Activated CD4-positive, alpha-beta T cell treated with anti-CD3 and anti-CD28 coated beads, Interleukin-2, amount 10 ng/mL, durations not matched to agents 7 days and 5 days (primary cell): ENCODE measurements at regions not wholly inside any gene's neighbourhood (a gene's known extent, or its start where the extent isn't known, plus 50 kb on each side); places are given as distances from the start of the nearest gene placed in this dataset.
"Not testable (repeated sequence)": the region's sequence is repeated elsewhere in the genome, so short reads cannot be mapped to it uniquely, and the experiment has no call there.

Source experiments
- CTCF ChIA-PET: fragments of 350-600 bp; sonication (Branson Sonifier 250); formaldehyde crosslinking; loops from one replicate; lab custom pipeline; 2021; ENCODE audit warnings: antibody characterized with exemption; lab: Charles Lee
- POLR2A ChIA-PET: fragments of 350-600 bp; sonication (Branson Sonifier 250); formaldehyde crosslinking; loops from one replicate; lab custom pipeline; 2021; ENCODE audit warnings: antibody characterized with exemption; lab: Charles Lee
- DNase-seq: peaks from one replicate; pipeline ENCODE4 v3.0.0-alpha.2; 2020
- H3K27ac Mint-ChIP-seq: one replicate; pipeline ENCODE4 v1.8.0; 2021; ENCODE audit warnings: mild to moderate bottlenecking, moderate library complexity, mixed read lengths
- H3K27me3 Mint-ChIP-seq: one replicate; pipeline ENCODE4 v1.8.0; 2021; ENCODE audit warnings: mixed read lengths
- H3K36me3 Mint-ChIP-seq: one replicate; pipeline ENCODE4 v1.8.0; 2021; ENCODE audit warnings: low read depth, mixed read lengths
- H3K4me1 Mint-ChIP-seq: one replicate; pipeline ENCODE4 v1.8.0; 2021; ENCODE audit warnings: mixed read lengths
- H3K4me3 Mint-ChIP-seq: one replicate; pipeline ENCODE4 v1.8.0; 2021; ENCODE audit warnings: mild to moderate bottlenecking, moderate library complexity, mixed read lengths
- H3K9me3 Mint-ChIP-seq: one replicate; pipeline ENCODE4 v1.8.0; 2021; ENCODE audit warnings: mixed read lengths

DNA sequence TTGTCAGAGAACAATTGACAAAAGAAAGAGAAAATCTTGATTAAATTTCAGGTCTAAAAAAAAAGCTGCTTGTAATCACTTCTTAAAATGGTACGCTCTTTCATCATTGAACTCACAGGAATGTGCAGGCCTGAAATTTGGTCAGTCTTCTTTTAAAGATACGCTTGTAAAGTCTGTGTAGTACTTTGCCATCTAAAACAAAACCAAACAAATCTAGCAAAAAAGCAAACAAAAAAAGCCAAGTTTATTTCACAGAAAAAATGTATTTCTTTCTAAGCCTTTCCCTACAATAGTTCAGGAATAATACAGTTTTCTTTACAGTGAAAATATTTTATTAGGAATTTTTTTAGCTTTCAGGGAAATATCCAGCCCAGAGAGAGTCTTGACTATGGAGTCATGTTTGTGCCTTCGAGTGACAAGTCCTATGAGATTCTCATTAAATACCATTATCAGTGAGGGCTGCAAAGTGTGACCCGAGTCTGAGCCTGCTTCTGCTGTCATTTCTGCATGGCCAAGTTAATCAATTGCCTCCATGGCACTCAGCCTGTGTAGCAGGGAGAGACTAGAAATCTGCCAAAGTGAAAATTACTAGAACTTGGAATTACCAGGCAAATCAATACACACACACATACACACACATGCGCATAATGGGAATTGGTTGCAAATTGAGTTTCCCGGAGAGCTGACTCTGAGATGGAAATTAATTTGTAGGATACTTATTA is 172.6 kb downstream of the OTUD1 start:
- ChIA-PET POLR2A (no interaction called here), CTCF (no interaction called here)
- Mint-ChIP-seq H3K4me1 (no peaks in the 10 kb centered on the region), H3K4me3 (no peak overlapping the region), H3K27me3 (no peaks in the 10 kb centered on the region), H3K27ac (no peak overlapping the region), H3K9me3 (no peaks in the 10 kb centered on the region), H3K36me3 (no peaks in the 10 kb centered on the region)
- no peak for DNase-seq

DNA sequence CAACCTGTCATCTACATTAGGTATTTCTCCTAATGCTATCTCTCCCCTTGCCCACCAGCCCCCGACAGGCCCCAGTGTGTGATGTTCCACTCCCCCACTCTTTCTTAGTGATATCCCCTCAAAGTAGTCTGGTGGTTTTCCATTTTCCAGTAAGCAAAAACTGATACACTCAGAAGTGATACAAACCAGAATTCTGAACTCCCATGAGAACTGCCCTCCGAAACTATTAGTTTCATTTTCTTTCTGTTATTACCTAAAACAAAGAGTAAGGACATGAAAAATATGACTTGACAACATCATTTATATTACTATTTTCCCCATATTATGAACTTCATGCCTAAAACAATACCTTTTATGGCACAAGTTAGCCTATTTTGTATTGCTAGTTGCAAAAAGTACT is 175.0 kb downstream of the OTUD1 start:
- H3K4me1 Mint-ChIP-seq = no peaks in the 10 kb centered on the region
- no peak overlapping the region for H3K27ac Mint-ChIP-seq
- ChIA-PET POLR2A (no interaction called here), CTCF (no interaction called here)
- H3K36me3 Mint-ChIP-seq = no peaks in the 10 kb centered on the region
- no peak for DNase-seq
- H3K4me3 Mint-ChIP-seq = no peak overlapping the region
- H3K27me3 Mint-ChIP-seq = no peaks in the 10 kb centered on the region
- H3K9me3 Mint-ChIP-seq = no peaks in the 10 kb centered on the region

DNA sequence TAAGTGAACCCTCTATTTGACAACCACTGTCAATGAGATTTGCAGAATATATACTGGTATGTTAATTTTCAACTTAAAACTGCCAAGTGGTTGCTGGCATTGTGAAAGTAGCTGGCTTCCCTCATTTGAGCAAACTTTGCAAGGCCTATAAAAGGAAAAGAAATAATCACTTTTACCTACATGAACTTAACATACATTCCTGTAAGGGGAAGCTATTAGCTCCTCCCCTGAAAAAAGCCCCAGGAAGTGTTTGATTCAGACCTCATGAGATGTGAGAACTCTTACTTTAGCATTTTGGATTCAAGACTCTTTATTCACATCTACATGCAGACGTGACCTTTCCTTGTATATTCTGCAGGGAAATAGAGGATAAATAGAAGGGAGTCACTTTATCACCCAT is 175.6 kb downstream of the OTUD1 start:
- POLR2A ChIA-PET = no interaction called here

DNA sequence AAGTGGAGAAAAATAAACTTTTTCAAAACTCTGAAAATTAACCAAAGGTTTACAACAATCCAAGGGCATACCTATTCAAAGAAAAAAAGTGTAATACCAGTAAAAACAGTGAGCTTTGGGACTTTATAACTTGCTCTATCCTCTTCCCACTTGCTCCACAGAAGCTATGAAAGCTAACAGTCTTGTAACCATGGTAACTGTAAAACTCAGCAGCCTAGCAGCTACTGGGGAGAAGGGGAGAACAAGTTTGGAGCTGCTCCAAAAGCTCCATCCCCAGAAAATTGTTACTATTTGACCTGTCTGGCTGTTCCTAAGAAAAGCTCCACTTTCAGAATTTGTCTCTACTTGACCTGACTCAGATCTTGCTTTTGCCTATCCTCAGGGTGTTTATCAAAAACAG is 191.5 kb downstream of the OTUD1 start:
- Mint-ChIP-seq H3K4me1 (no peaks in the 10 kb centered on the region), H3K9me3 (no peaks in the 10 kb centered on the region), H3K27me3 (peaks cover 3% of the 10 kb centered on the region), H3K36me3 (no peaks in the 10 kb centered on the region), H3K27ac (no peak overlapping the region), H3K4me3 (no peak overlapping the region)
- no peak for DNase-seq
- ChIA-PET POLR2A (no interaction called here), CTCF (interaction anchor here (0.5 to 0.6 kb wide), 2 partner anchors 33 to 1037 kb away, joined by 3 to 4 read pairs; no protein-coding TSS in a partner anchor)

More for the DNA sequence above, 175.6 kb downstream of the OTUD1 start:
- H3K4me1 Mint-ChIP-seq = no peaks in the 10 kb centered on the region
- no peak for DNase-seq
- CTCF ChIA-PET = no interaction called here
- H3K27me3 Mint-ChIP-seq = no peaks in the 10 kb centered on the region
- no peak overlapping the region for H3K4me3 Mint-ChIP-seq
- H3K36me3 Mint-ChIP-seq = no peaks in the 10 kb centered on the region
- no peak overlapping the region for H3K27ac Mint-ChIP-seq
- no peaks in the 10 kb centered on the region for H3K9me3 Mint-ChIP-seq

DNA sequence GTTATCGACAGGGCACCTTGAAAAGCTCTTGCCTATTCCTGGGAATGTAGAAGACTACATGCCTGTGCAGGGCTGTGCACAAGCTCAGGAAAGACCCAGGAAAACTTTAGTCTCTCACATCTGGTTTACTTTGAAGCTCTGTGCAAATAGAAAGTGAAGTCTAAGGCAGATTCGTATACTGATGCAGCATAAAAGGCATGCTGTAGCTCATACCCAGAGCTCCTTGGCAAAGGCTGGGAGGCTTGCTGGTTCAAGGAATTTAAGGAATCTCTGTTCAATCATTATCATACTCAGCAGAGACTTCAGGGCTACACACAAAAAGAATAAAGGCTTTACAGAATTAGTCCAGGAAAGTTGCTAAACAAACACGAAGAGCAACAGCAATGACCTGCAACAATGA is 192.0 kb downstream of the OTUD1 start:
- H3K36me3 Mint-ChIP-seq = no peaks in the 10 kb centered on the region
- DNase-seq = no peak
- H3K4me3 Mint-ChIP-seq = no peak overlapping the region
- H3K4me1 Mint-ChIP-seq = no peaks in the 10 kb centered on the region
- ChIA-PET CTCF (no interaction called here), POLR2A (no interaction called here)
- H3K9me3 Mint-ChIP-seq = no peaks in the 10 kb centered on the region
- no peak overlapping the region for H3K27ac Mint-ChIP-seq
- peaks cover 3% of the 10 kb centered on the region for H3K27me3 Mint-ChIP-seq

DNA sequence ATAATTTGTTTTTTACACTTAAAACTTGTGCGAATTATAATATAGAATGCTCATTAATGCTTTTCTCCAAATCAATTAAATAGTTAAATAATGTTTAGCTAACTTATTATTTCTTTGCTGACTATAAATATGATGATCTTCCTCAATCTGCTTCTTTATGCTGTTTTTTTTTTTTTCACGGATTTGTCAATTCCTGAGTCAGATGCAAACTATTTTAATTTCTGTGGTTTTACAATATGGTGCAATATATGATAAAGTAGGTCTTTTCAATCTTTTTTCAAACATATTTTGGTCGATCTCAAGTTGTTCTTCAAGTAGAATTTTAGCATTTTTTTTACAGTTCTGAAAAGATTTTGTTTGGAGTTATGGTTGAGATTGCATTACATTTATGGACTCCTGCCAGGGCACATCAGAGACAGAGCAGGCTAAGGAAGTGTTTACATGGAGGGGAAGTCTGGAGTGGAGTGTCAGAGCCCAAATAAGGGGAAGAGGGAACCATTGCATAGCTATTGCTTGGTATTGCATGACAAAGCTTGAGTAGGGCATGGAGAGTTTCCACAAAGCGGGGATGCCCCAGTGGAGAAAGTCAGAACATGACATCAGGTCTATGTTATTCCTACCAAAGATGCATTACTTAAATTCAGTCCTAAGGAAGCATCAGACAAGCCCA is 204.4 kb downstream of the OTUD1 start:
- H3K27me3 Mint-ChIP-seq = peaks cover 6% of the 10 kb centered on the region
- H3K36me3 Mint-ChIP-seq = no peaks in the 10 kb centered on the region
- POLR2A ChIA-PET = no interaction called here
- H3K9me3 Mint-ChIP-seq = no peaks in the 10 kb centered on the region
- no peaks in the 10 kb centered on the region for H3K4me1 Mint-ChIP-seq
- H3K4me3 Mint-ChIP-seq = no peak overlapping the region
- no peak for DNase-seq
- H3K27ac Mint-ChIP-seq = no peak overlapping the region
- CTCF ChIA-PET = no interaction called here

DNA sequence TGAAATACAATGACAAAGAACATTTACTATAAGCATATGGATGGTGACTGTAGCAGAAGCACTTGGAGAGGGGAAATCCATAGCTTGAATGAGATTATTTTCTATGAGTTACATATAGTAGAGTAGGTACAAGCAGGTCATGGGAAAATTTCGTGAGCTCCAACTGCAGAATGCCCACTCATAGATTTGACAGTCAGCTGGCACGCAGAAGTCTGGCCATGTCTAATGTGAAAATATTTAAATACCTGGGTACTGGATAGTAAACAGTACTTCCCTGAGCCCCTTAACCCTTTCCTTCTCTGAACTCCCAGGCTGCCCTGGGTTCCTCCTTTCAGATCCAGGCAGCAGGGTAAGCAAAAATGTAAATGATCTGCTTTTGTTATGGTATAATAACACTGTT is 209.7 kb downstream of the OTUD1 start:
- Mint-ChIP-seq H3K27me3 (peaks cover 5% of the 10 kb centered on the region), H3K4me3 (no peak overlapping the region), H3K27ac (no peak overlapping the region), H3K36me3 (no peaks in the 10 kb centered on the region), H3K4me1 (no peaks in the 10 kb centered on the region), H3K9me3 (no peaks in the 10 kb centered on the region)
- CTCF ChIA-PET = interaction anchor here (0.7 kb wide), 1 partner anchor 15 kb away, joined by 3 read pairs; no protein-coding TSS in a partner anchor
- no peak for DNase-seq
- POLR2A ChIA-PET = no interaction called here

DNA sequence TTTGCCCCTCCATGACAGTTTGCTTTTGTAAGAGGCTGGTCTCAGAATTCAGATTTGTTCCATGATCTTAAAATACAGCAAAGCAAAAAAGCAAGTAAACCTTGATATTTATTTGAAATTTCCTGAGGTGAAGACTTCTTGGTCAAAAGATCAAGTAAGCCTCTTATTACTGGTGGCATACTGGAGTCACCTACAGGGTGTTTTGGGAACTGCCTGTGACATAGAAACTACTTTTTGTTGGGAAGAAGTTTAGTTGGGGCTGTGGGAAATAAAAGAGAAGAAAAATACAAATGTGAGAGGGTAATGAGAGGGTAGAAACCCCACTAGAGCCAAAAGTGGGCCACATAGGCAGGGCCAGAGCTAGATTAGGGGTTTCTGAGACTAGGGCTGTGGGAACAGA is 217.9 kb downstream of the OTUD1 start:
- H3K27me3 Mint-ChIP-seq = peaks cover 2% of the 10 kb centered on the region
- no peak overlapping the region for H3K27ac Mint-ChIP-seq
- no peaks in the 10 kb centered on the region for H3K4me1 Mint-ChIP-seq
- H3K9me3 Mint-ChIP-seq = no peaks in the 10 kb centered on the region
- ChIA-PET CTCF (interaction anchor here (0.6 to 2.9 kb wide), 2 partner anchors 10 to 48 kb away, joined by 3 to 9 read pairs; no protein-coding TSS in a partner anchor), POLR2A (no interaction called here)
- H3K36me3 Mint-ChIP-seq = no peaks in the 10 kb centered on the region
- DNase-seq = no peak
- no peak overlapping the region for H3K4me3 Mint-ChIP-seq

DNA sequence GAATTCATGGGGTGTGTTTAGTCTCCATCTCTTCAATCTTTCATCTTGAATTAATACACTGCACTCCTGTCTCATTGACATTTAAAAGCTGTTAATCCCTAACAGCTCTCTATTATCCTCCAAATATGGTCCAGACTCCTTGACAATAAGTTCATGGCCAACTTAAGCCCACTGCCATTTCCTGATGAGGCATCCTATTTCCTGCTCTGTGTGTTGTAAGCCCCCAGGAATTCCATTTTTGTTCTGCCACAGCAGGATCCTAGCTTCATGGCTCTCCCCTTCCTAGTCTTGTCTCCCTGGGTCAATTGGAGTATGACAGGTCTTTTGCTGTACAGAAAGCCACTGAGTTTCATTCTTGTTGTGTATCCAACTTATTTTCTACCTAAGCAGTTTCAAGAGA is 218.8 kb downstream of the OTUD1 start:
- Mint-ChIP-seq H3K27me3 (peaks cover 2% of the 10 kb centered on the region), H3K9me3 (no peaks in the 10 kb centered on the region), H3K4me1 (no peaks in the 10 kb centered on the region), H3K4me3 (no peak overlapping the region), H3K27ac (no peak overlapping the region), H3K36me3 (no peaks in the 10 kb centered on the region)
- CTCF ChIA-PET = no interaction called here
- DNase-seq = no peak
- POLR2A ChIA-PET = no interaction called here

DNA sequence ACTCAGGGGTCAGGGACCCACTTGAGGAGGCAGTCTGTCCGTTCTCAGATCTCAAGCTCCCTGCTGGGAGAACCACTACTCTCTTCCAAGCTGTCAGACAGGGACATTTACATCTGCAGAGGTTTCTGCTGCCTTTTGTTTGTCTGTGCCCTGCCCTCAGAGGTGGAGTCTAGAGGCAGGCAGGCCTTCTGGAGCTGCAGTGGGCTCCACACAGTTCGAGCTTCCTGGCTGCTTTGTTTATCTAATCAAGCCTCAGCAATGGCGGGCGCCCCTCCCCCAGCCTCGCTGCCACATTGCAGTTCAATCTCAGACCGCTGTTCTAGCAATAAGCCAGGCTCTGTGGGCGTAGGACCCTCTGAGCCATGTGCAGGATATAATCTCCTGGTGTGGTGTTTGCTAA is 233.0 kb downstream of the OTUD1 start:
- H3K4me3 Mint-ChIP-seq, H3K36me3 Mint-ChIP-seq, POLR2A ChIA-PET, H3K27me3 Mint-ChIP-seq, H3K4me1 Mint-ChIP-seq, H3K27ac Mint-ChIP-seq, H3K9me3 Mint-ChIP-seq, DNase-seq: not testable (repeated sequence)
- CTCF ChIA-PET = interaction anchor here (0.6 kb wide), 1 partner anchor 222 kb away, joined by 3 read pairs; no protein-coding TSS in a partner anchor

DNA sequence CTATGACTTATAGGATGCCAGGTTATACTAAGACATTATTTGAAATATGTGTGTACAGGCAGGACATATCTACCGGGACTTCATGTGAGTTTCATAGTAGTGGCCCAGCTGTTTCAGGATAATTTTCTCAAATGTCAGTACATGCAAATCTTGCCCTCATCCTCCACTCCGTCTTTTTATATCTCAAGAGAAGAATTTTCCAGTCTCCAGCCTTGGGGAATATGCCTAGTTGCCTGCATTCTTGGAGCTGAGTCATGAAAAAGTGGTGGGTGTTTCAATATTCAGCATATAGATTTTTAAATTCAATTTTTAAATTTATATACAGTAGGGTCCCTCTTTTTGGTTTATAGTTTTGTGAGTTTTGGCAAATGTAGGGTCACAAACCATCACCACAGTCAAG is 236.7 kb downstream of the OTUD1 start:
- Mint-ChIP-seq H3K4me3 (no peak overlapping the region), H3K27ac (no peak overlapping the region), H3K27me3 (peaks cover 11% of the 10 kb centered on the region), H3K9me3 (no peaks in the 10 kb centered on the region), H3K4me1 (no peaks in the 10 kb centered on the region), H3K36me3 (no peaks in the 10 kb centered on the region)
- ChIA-PET POLR2A (no interaction called here), CTCF (no interaction called here)
- no peak for DNase-seq

DNA sequence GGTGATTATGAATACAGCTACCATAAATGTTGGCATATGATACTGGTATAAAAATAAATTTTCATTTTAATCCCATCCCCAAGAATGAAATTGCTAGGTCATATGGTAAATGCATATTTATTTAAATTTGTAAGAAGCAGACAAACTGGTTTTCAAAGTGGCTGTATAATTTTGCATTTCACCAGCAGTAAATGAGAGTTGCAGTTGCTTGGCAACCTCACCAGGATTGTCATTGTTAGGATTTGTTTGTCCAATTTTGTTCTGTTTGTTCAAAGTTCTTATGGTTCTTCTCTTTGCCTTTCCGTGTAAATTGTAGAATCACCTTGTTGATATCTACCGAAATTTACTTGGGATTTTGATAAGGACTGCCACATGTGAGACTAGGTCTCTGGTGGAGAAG is 237.4 kb downstream of the OTUD1 start:
- no peaks in the 10 kb centered on the region for H3K4me1 Mint-ChIP-seq
- H3K27me3 Mint-ChIP-seq = peaks cover 11% of the 10 kb centered on the region
- ChIA-PET CTCF (no interaction called here), POLR2A (no interaction called here)
- no peak overlapping the region for H3K27ac Mint-ChIP-seq
- H3K36me3 Mint-ChIP-seq = no peaks in the 10 kb centered on the region
- H3K9me3 Mint-ChIP-seq = peaks cover 2% of the 10 kb centered on the region
- no peak overlapping the region for H3K4me3 Mint-ChIP-seq
- no peak for DNase-seq

DNA sequence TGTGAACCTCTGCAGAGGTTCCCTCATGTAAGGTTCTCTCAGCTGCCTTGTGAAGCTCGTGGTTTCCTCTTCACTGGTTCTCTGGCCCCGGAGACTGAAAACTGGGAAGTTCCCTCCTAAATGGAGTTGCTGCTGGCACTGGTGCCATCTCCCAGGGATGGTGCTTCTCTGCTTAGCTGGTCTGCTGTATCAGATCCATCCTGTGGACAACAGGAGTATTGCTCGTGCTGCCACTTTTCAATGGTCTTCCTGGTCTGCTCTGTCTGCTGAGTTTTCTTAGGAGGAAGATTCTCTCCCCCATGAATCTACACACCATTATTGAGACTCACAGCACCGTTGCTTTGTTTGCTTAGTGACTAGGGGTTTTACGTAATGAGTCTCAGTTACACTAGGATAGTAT is 247.8 kb downstream of the OTUD1 start:
- Mint-ChIP-seq H3K27me3 (peaks cover 23% of the 10 kb centered on the region), H3K36me3 (no peaks in the 10 kb centered on the region), H3K4me1 (no peaks in the 10 kb centered on the region), H3K27ac (no peak overlapping the region), H3K4me3 (no peak overlapping the region), H3K9me3 (no peaks in the 10 kb centered on the region)
- ChIA-PET CTCF (no interaction called here), POLR2A (no interaction called here)
- no peak for DNase-seq
